ENCODE measurements at regions not wholly inside any gene's neighbourhood (a gene's known extent, or its start where the extent isn't known, plus 50 kb on each side); places are given as distances from the start of the nearest gene placed in this dataset.

GRCh38 chr12:131612092-131612755, 98.7 kb upstream of the SFSWAP start:
- TF ChIP-seq CTCF (IDR thresholded peaks at IDR 0.05) (no peak), EP300 (IDR thresholded peaks at IDR 0.05) (no peak)

Measured in suprapubic skin (tissue), 3 donors.